Uterus (tissue), 3 donors: ENCODE measurements at regions not wholly inside any gene's neighbourhood (a gene's known extent, or its start where the extent isn't known, plus 50 kb on each side); places are given as distances from the start of the nearest gene placed in this dataset.

ENCODE experiments used
- DNase-seq, 2 donors: peaks; one replicate each; pipeline ENCODE4 v3.0.0-alpha.2; 2019 to 2020
- H3K27ac ChIP-seq, 2 donors: fragments of 200-600 bp; sonication (generic); 1 replicate in 1 of 2; 2 replicates in 1 of 2; pipeline ENCODE4 v1.5.1; 2016 to 2018
- H3K27me3 ChIP-seq, 2 donors: fragments of 200-600 bp; sonication (generic); one replicate each; pipeline ENCODE4 v1.5.1; 2018 to 2019; ENCODE audit warnings: control low read depth in 1 of 2
- H3K36me3 ChIP-seq, 2 donors: fragments of 200-600 bp; sonication (generic); one replicate each; pipeline ENCODE4 v1.5.1; 2019; ENCODE audit warnings: control low read depth in 1 of 2
- H3K4me1 ChIP-seq, 2 donors: fragments of 200-600 bp; sonication (generic); one replicate each; pipeline ENCODE4 v1.5.1; 2018 to 2019; ENCODE audit warnings: control low read depth in 1 of 2
- H3K4me3 ChIP-seq, 2 donors: fragments of 200-600 bp; sonication (generic); 1 replicate in 1 of 2; 2 replicates in 1 of 2; pipeline ENCODE4 v1.5.1; 2018 to 2019; ENCODE audit warnings: mild to moderate bottlenecking in 1 of 2
- H3K9me3 ChIP-seq, 2 donors: fragments of 200-600 bp; sonication (generic); one replicate each; pipeline ENCODE4 v1.5.1; 2019; ENCODE audit warnings: control low read depth in 1 of 2
- POLR2A ChIP-seq, 2 donors: fragments of 450-650 bp; IDR thresholded peaks; one replicate each; pipeline ENCODE4 v1.6.1; 2016; ENCODE audit warnings: antibody characterized with exemption in 2 of 2, mild to moderate bottlenecking in 1 of 2, moderate library complexity in 1 of 2
- intact Hi-C: fragments of 100-400 bp; cut with DNase I; formaldehyde crosslinking; loops from one replicate; pipeline ENCODE4 v1.15.1; 2023; ENCODE audit warnings: low total_unique reads
- TF ChIP-seq, protein P1 (sequence below), 4 experiments: fragments of 200-600 bp in 2 of 4; fragments of 450-650 bp in 2 of 4; sonication (generic) in 2 of 4; IDR thresholded peaks; one replicate each; pipeline ENCODE4 v1.5.1; 2016 to 2019; ENCODE audit warnings: antibody characterized with exemption in 4 of 4, mild to moderate bottlenecking in 2 of 4, moderate library complexity in 1 of 4
- donor health status: DM: yes; HTN: yes; CAD: no.

DNA sequence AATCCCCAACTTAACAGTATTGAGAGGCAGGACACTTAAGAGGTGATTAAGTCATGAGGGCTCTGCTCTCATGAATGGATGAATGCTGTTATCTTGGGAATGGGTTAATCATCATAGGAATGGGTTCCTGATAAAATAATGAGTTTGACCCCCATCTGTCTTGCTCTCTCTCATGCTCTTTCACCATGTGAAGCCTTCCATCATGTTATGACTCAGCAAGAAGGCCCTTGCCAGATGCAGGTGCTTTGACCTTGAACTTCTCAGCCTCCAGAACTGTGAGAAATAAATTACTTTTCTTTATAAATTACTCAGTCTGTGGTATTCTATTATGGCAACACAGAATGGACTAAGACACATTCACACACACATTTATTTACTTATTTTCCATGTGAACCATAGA lies 89.0 kb upstream of the PPM1H start:
- Histone ChIP-seq H3K4me3 (no peak overlapping the region), H3K27ac (no peak overlapping the region), H3K4me1 (no peaks in the 10 kb centered on the region), H3K36me3 (no peaks in the 10 kb centered on the region), H3K9me3 (no peaks in the 10 kb centered on the region), H3K27me3 (no peaks in the 10 kb centered on the region)
- DNase-seq: no peak
- TF ChIP-seq, protein P1, sequence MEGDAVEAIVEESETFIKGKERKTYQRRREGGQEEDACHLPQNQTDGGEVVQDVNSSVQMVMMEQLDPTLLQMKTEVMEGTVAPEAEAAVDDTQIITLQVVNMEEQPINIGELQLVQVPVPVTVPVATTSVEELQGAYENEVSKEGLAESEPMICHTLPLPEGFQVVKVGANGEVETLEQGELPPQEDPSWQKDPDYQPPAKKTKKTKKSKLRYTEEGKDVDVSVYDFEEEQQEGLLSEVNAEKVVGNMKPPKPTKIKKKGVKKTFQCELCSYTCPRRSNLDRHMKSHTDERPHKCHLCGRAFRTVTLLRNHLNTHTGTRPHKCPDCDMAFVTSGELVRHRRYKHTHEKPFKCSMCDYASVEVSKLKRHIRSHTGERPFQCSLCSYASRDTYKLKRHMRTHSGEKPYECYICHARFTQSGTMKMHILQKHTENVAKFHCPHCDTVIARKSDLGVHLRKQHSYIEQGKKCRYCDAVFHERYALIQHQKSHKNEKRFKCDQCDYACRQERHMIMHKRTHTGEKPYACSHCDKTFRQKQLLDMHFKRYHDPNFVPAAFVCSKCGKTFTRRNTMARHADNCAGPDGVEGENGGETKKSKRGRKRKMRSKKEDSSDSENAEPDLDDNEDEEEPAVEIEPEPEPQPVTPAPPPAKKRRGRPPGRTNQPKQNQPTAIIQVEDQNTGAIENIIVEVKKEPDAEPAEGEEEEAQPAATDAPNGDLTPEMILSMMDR (IDR thresholded peaks at IDR 0.05): no peak
- no peak for TF ChIP-seq POLR2A (IDR thresholded peaks at IDR 0.05)
- intact Hi-C loops: no loop called here

DNA sequence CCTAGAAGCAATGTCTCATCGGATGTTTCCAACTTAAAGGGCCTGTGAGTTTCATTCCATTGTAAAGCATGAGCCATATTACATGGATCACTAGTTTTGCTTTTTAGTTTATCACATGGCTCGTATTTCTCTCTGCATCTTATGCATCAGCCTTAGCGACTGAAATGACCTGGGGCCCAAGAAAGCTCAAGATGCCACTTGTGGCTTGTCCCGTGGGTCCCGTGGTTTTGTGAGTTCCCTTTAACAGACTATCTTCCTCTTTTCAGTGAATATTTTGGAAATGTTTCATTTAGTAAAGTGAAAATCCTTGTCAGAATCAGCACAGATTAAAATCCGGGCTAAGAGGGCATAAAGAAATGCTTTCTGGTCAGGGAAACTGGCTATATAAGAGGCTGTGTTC lies 86.2 kb upstream of the PPM1H start:
- H3K27ac ChIP-seq: no peak overlapping the region
- H3K9me3 ChIP-seq: no peaks in the 10 kb centered on the region
- H3K27me3 ChIP-seq: no peaks in the 10 kb centered on the region
- no peaks in the 10 kb centered on the region for H3K4me1 ChIP-seq
- no peak for TF ChIP-seq POLR2A (IDR thresholded peaks at IDR 0.05)
- no peak for DNase-seq
- intact Hi-C loops: no loop called here
- H3K36me3 ChIP-seq: no peaks in the 10 kb centered on the region
- no peak overlapping the region for H3K4me3 ChIP-seq

DNA sequence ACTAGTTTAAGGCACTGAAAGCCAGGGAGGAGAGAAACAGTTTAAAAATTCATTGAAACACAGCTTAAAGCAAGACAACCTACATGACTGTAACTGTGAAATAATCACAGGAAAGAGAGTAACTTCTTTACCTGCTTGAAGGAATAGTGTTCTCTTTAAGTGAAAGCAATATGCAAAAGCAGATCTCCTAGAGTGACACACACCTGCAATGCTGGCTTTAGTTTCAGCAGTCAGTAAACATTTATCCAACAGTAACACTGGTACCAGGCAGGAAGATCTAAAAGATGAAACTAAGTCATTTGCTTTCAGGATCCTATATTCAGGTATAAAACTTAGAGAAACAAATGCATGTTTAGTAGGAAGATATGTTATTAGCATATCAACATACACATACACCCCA lies 85.3 kb upstream of the PPM1H start:
- no peak for DNase-seq
- no peak overlapping the region for H3K27ac ChIP-seq
- TF ChIP-seq POLR2A (IDR thresholded peaks at IDR 0.05): no peak
- TF ChIP-seq, protein P1 (IDR thresholded peaks at IDR 0.05): no peak
- no peaks in the 10 kb centered on the region for H3K27me3 ChIP-seq
- H3K9me3 ChIP-seq: no peaks in the 10 kb centered on the region
- H3K36me3 ChIP-seq: no peaks in the 10 kb centered on the region
- no peak overlapping the region for H3K4me3 ChIP-seq
- no peaks in the 10 kb centered on the region for H3K4me1 ChIP-seq
- intact Hi-C loops: no loop called here

DNA sequence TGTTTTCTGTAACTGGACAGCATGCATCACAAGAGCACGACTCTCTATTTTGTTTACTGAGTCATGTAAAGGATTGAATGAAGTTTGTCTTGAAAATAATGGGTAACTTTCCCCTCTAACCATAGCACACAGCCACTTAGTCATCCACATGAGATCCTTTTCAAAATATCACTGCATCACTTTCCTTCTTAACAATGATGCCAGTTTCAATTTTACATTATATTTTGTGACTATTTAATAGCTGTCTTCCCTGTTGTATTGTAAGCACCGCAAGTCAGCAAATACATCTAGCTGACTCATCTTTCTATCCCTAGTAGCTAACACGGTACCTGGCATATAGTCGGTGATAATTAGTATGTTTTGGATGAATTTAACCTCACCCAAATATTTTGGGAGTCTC lies 83.3 kb upstream of the PPM1H start:
- H3K4me1 ChIP-seq: no peaks in the 10 kb centered on the region
- DNase-seq: no peak
- no peaks in the 10 kb centered on the region for H3K9me3 ChIP-seq
- no peak overlapping the region for H3K27ac ChIP-seq
- intact Hi-C loops: no loop called here
- H3K4me3 ChIP-seq: no peak overlapping the region
- TF ChIP-seq POLR2A (IDR thresholded peaks at IDR 0.05): no peak
- TF ChIP-seq, protein P1 (IDR thresholded peaks at IDR 0.05): no peak
- no peaks in the 10 kb centered on the region for H3K27me3 ChIP-seq
- H3K36me3 ChIP-seq: no peaks in the 10 kb centered on the region

DNA sequence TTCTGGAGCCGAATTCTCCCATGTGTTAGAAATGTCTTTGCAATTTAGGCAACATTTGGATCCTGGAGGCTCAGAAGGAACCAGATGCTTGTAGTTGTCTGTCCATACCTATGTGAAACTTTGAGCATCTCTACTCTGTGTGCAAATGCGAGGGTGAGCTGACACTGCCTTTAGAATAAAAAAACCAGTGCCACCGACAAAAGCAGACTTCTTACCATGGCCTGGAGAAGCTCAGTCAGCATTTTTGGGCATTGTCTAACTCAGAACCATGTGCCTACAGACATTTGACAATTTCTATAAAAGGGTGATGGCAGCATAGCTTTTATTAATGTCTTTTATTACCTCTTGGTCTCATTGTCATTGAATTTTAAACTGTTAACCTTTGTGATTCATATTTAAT lies 78.4 kb upstream of the PPM1H start:
- TF ChIP-seq, protein P1 (IDR thresholded peaks at IDR 0.05): no peak
- no peak for TF ChIP-seq POLR2A (IDR thresholded peaks at IDR 0.05)
- H3K27me3 ChIP-seq: no peaks in the 10 kb centered on the region
- H3K4me1 ChIP-seq: no peaks in the 10 kb centered on the region
- H3K27ac ChIP-seq: no peak overlapping the region
- no peak overlapping the region for H3K4me3 ChIP-seq
- no peak for DNase-seq
- intact Hi-C loops: no loop called here
- no peaks in the 10 kb centered on the region for H3K36me3 ChIP-seq
- H3K9me3 ChIP-seq: no peaks in the 10 kb centered on the region

DNA sequence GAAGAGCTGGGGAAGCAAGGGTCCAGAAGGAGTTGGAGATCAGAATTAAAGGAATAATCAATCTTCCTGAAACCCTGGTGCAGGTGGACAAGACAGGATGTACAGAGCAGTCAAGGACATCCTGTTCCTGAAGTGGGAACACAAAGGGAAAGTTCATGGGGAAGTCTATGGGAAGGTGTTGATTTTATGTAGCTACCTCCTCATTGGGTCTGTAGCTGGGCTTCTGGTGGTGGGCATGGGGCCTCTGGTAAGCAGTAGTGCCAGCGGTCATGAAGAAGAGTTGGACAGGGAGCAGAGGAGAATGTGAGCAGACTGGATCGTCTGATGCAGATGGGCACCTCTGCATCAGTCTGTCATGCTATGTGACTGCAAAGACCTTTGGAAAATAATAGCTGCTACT lies 75.7 kb upstream of the PPM1H start:
- H3K4me1 ChIP-seq: no peaks in the 10 kb centered on the region

More for the DNA sequence above, 75.7 kb upstream of the PPM1H start:
- H3K36me3 ChIP-seq: no peaks in the 10 kb centered on the region
- intact Hi-C loops: no loop called here
- H3K9me3 ChIP-seq: no peaks in the 10 kb centered on the region
- H3K4me3 ChIP-seq: no peak overlapping the region
- H3K27ac ChIP-seq: no peak overlapping the region
- DNase-seq: no peak
- H3K27me3 ChIP-seq: no peaks in the 10 kb centered on the region
- TF ChIP-seq, protein P1 (IDR thresholded peaks at IDR 0.05): no peak
- TF ChIP-seq POLR2A (IDR thresholded peaks at IDR 0.05): no peak
